ENCODE measurements at regions not wholly inside any gene's neighbourhood (a gene's known extent, or its start where the extent isn't known, plus 50 kb on each side); places are given as distances from the start of the nearest gene placed in this dataset.
"Not testable (repeated sequence)": the region's sequence is repeated elsewhere in the genome, so short reads cannot be mapped to it uniquely, and the experiment has no call there.

- no peak for DNase-seq
Measured at GRCh38 chr2:142562900-142563299, 314.6 kb upstream of the KYNU start.

- DNase-seq = no peak
Measured at GRCh38 chr2:142561656-142562055, 315.8 kb upstream of the KYNU start.

GRCh38 chr2:142557391-142557790 lies 320.1 kb upstream of the KYNU start:
- no peak for DNase-seq

GRCh38 chr2:142545999-142546398 lies 331.5 kb upstream of the KYNU start:
- DNase-seq = not testable (repeated sequence)

GRCh38 chr2:142545036-142545435 lies 332.4 kb upstream of the KYNU start:
- DNase-seq = no peak

- DNase-seq = no peak
Measured at GRCh38 chr2:142544173-142544572, 333.3 kb upstream of the KYNU start.

GRCh38 chr2:142542431-142542910 lies 335.0 kb upstream of the KYNU start:
- DNase-seq = no peak

GRCh38 chr2:142536966-142537365 lies 340.5 kb upstream of the KYNU start:
- DNase-seq = no peak

GRCh38 chr2:142536492-142536891 lies 341.0 kb upstream of the KYNU start:
- DNase-seq = no peak

- DNase-seq = no peak
Measured at GRCh38 chr2:142535311-142535710, 342.2 kb upstream of the KYNU start.

GRCh38 chr2:142533177-142533576 lies 344.3 kb upstream of the KYNU start:
- DNase-seq = no peak

- no peak for DNase-seq
Measured at GRCh38 chr2:142531377-142531776, 346.1 kb upstream of the KYNU start.

- DNase-seq = no peak
Measured at GRCh38 chr2:142525720-142526119, 351.7 kb upstream of the KYNU start.

GRCh38 chr2:142521492-142521891 lies 356.0 kb upstream of the KYNU start:
- no peak for DNase-seq

- no peak for DNase-seq
Measured at GRCh38 chr2:142515493-142515892, 362.0 kb upstream of the KYNU start.

- DNase-seq = no peak
Measured at GRCh38 chr2:142509401-142509800, 368.1 kb upstream of the KYNU start.

GRCh38 chr2:142504754-142505153 lies 372.7 kb upstream of the KYNU start:
- no peak for DNase-seq

GRCh38 chr2:142502402-142502801 lies 371.6 kb upstream of the LRP1B start:
- DNase-seq = no peak

GRCh38 chr2:142495141-142495540 lies 364.3 kb upstream of the LRP1B start:
- DNase-seq = no peak

- DNase-seq = not testable (repeated sequence)
Measured at GRCh38 chr2:142489631-142490030, 358.8 kb upstream of the LRP1B start.

GRCh38 chr2:142484111-142484510 lies 353.3 kb upstream of the LRP1B start:
- DNase-seq = no peak

- no peak for DNase-seq
Measured at GRCh38 chr2:142483653-142484052, 352.8 kb upstream of the LRP1B start.

- no peak for DNase-seq
Measured at GRCh38 chr2:142478206-142478605, 347.4 kb upstream of the LRP1B start.

GRCh38 chr2:142472382-142472781 lies 341.6 kb upstream of the LRP1B start:
- DNase-seq = no peak

GRCh38 chr2:142467321-142467720 lies 336.5 kb upstream of the LRP1B start:
- no peak for DNase-seq

GRCh38 chr2:142463047-142463446 lies 332.2 kb upstream of the LRP1B start:
- DNase-seq = no peak
